ENCODE measurements at regions not wholly inside any gene's neighbourhood (a gene's known extent, or its start where the extent isn't known, plus 50 kb on each side); places are given as distances from the start of the nearest gene placed in this dataset.

- no peak for TF ChIP-seq POLR2A (IDR thresholded peaks at IDR 0.05; ENCODE audit: low read length)
- no peak for TF ChIP-seq CTCF (IDR thresholded peaks at IDR 0.05)
- no peak for TF ChIP-seq KDM1A (IDR thresholded peaks at IDR 0.05; ENCODE audit: low read depth)
- no peak for TF ChIP-seq RCOR1 (IDR thresholded peaks at IDR 0.05; ENCODE audit: low read depth, low read length)
- TF ChIP-seq USF2 (IDR thresholded peaks at IDR 0.05) = no peak
- no peak for TF ChIP-seq POLR2AphosphoS2 (conservative IDR thresholded peaks at IDR 0.05; ENCODE audit: low read length)
Observed at GRCh38 chr9:119707228-119707845, 338.1 kb upstream of the BRINP1 start.

Data from A549 (cell line).